GM12864 (cell line): ENCODE measurements at regions not wholly inside any gene's neighbourhood (a gene's known extent, or its start where the extent isn't known, plus 50 kb on each side); places are given as distances from the start of the nearest gene placed in this dataset.

Experiments used
- DNase-seq: peaks from one replicate; pipeline ENCODE4 v3.0.0-alpha.2; 2011; ENCODE audit warnings: low read depth
- H3K4me3 ChIP-seq: 2 replicates; pipeline ENCODE4 v1.5.1; 2011; ENCODE audit warnings: mild to moderate bottlenecking, low read depth, low read length, control low read depth
- TF ChIP-seq, protein P1 (sequence below): IDR thresholded peaks from 2 replicates; pipeline ENCODE4 v1.5.1; 2011; ENCODE audit warnings: low read depth, mild to moderate bottlenecking, moderate library complexity, low read length, control low read depth, inconsistent platforms; ENCODE audit errors: missing control alignments

DNA sequence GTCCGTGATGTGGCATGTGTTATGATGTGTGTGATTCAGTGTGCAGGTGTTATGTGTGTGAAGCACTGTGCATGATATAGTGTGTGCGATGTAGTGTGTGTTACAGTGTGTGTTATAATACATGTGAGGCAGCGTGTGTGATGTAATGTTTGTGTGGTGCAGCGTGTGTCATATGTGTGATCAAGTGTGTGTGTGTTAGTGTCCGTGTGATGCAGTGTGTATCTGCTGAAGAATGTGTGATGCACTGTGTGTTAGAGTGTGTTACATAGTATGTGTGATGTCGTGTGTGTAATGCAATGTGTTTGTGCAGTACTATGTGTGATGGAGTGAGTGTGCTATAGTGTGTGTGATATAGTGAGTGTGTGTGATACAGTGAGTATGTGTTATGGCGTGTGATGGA is 182.8 kb upstream of the SOX11 start:
- TF ChIP-seq, protein P1, sequence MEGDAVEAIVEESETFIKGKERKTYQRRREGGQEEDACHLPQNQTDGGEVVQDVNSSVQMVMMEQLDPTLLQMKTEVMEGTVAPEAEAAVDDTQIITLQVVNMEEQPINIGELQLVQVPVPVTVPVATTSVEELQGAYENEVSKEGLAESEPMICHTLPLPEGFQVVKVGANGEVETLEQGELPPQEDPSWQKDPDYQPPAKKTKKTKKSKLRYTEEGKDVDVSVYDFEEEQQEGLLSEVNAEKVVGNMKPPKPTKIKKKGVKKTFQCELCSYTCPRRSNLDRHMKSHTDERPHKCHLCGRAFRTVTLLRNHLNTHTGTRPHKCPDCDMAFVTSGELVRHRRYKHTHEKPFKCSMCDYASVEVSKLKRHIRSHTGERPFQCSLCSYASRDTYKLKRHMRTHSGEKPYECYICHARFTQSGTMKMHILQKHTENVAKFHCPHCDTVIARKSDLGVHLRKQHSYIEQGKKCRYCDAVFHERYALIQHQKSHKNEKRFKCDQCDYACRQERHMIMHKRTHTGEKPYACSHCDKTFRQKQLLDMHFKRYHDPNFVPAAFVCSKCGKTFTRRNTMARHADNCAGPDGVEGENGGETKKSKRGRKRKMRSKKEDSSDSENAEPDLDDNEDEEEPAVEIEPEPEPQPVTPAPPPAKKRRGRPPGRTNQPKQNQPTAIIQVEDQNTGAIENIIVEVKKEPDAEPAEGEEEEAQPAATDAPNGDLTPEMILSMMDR: no peak
- no peak overlapping the region for H3K4me3 ChIP-seq
- no peak for DNase-seq

DNA sequence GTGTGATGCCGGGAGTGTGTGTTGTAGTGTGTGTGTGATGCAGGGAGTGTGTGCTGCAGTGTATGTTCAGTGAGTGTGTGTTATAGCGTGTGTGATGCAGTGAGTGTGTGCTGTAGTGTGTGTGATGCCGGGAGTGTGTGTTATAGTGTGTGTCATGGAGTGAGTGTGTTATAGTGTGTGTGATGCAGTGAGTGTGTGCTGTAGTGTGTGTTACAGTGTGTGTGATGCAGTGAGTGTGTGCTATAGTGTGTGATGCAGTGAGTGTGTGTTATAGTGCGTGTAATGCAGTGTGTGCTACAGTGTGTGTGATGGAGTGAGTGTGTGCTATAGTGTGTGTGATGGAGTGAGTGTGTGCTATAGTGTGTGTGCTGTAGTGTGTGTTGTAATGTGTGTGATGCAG is 182.1 kb upstream of the SOX11 start:
- TF ChIP-seq, protein P1: no peak
- DNase-seq: no peak
- H3K4me3 ChIP-seq: no peak overlapping the region

DNA sequence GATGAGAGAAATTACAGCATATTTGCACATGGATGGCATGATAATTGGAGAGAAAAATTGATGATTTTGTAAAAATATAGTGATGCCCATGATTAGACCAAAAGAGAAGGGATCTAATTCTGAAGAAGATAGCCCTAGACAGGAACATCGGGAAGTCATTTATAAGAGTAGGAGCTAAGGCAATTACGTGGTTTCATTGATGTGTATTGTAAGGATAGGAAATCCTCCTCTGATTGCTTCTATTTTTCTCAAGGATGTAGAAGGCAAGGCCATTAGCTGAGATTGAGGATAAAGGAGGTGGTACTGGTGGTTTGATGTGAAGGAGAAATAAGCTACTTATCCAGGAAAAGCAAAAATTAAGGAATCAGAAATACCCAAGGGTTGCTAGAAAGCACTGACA is 176.5 kb upstream of the SOX11 start:
- TF ChIP-seq, protein P1: no peak
- no peak for DNase-seq
- no peak overlapping the region for H3K4me3 ChIP-seq

DNA sequence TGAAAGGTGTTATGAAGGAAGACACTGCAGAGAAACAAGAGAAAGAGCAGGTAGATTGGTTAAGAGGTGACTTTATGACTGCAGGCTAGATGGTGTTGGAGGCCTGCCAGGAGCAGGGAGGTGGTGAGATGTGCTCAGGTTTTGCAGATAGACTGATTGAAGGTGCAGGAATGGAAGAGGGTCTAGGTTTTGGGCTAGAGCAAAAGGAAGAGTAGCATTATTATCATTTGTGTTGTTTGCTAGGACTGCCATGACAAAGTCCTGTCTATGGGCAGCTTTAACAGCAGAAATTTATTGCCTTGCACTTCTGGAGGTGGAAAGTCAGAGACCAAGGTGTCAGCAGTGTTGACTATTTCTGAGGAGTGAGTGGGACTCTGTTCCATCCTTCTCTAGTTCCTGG is 172.9 kb upstream of the SOX11 start:
- H3K4me3 ChIP-seq: no peak overlapping the region
- no peak for DNase-seq
- TF ChIP-seq, protein P1: no peak

DNA sequence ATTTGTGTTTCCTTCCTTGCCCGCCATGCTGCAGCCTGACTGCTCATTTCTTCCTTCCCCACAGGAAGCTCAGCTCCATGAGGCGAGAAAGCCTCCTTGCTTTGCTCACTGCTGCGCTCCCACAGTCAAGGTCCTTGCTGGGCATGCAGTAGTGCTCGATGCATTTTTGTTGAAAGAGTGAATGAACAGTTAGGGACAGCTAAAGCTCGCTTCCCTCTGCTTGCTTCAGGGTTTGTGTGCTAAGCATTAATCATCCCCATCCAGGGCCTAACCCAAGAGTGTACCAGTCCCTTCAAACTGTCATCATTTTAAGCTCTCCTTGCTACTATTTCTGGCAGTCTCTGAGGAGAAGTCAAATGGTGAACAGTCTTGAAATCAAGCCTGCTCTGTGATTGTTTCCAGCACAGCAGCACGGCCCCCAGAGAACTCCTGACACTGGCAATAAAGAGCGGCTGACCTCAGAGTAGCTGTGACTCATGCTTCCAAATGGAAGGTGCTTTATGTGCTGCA is 171.7 kb upstream of the SOX11 start:
- DNase-seq: no peak
- H3K4me3 ChIP-seq: no peak overlapping the region
- TF ChIP-seq, protein P1: no peak

DNA sequence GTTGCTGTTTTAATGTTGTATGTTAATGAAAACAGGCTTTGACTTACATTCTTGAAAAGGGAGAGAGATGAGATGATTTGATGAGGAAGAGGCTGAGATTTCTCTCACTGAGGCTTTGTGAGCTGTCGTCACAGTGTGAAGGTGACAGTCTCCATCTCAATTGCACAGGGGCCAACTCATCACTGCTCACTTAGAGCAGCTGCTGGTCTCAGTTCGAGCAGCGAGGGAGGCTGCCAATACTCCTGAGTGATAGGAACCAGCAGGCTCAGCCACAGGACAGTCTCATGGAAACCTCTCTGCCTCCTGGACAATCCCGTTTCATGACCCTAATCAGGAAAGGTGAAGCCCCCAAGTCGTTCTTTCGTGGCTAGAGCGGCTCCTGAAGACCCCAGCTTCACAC is 170.7 kb upstream of the SOX11 start:
- H3K4me3 ChIP-seq: no peak overlapping the region
- TF ChIP-seq, protein P1: no peak
- DNase-seq: no peak

DNA sequence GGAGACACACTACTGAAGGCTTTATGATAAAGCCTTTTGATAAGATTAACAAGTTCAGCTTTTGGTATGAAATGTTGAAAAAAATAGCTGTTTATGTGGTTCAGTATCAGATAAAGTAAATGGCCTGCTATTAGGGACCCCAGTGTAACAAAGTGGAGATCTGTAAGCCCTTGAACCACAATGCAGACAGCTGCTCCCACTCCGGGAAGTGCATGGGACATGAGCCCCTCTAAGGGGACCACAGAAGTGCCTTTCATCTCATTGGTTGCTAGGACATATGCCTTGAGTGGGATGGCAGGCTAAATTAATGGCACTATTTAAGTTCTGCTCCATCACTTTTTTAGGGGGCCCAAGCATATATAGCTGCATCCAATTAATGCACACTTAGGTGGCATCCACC is 167.6 kb upstream of the SOX11 start:
- H3K4me3 ChIP-seq: no peak overlapping the region
- TF ChIP-seq, protein P1: no peak
- DNase-seq: no peak
